H9 (cell line): ENCODE measurements at regions not wholly inside any gene's neighbourhood (a gene's known extent, or its start where the extent isn't known, plus 50 kb on each side); places are given as distances from the start of the nearest gene placed in this dataset.

Experiments used
- DNase-seq: peaks from one replicate; pipeline ENCODE4 v3.0.0-alpha.2; 2017
- H2AFZ ChIP-seq: one replicate; pipeline ENCODE4 v1.6.1; 2013; ENCODE audit warnings: mild to moderate bottlenecking, low read length, control low read depth, moderate library complexity
- H2AK5ac ChIP-seq: 2 replicates; pipeline ENCODE4 v1.6.1; 2013; ENCODE audit warnings: low read length, control low read depth, mixed read lengths; ENCODE audit not compliant: insufficient read length
- H2BK120ac ChIP-seq: one replicate; pipeline ENCODE4 v1.6.1; 2013; ENCODE audit warnings: low read depth, mild to moderate bottlenecking, low read length, control low read depth, inconsistent platforms; ENCODE audit not compliant: poor library complexity, severe bottlenecking
- H2BK12ac ChIP-seq: 2 replicates; pipeline ENCODE4 v1.6.1; 2013; ENCODE audit warnings: low read length, control low read depth, mixed read lengths, low read depth; ENCODE audit not compliant: insufficient read length
- H2BK15ac ChIP-seq: 2 replicates; pipeline ENCODE4 v1.6.1; 2013; ENCODE audit warnings: low read depth, low read length, control low read depth
- H2BK20ac ChIP-seq: one replicate; pipeline ENCODE4 v1.6.1; 2013; ENCODE audit warnings: low read depth, mild to moderate bottlenecking, low read length, control low read depth, inconsistent platforms; ENCODE audit not compliant: poor library complexity, severe bottlenecking
- H2BK5ac ChIP-seq: 2 replicates; pipeline ENCODE4 v1.6.1; 2013; ENCODE audit warnings: low read length, control low read depth, mixed read lengths; ENCODE audit not compliant: insufficient read length
- H3K14ac ChIP-seq: 2 replicates; pipeline ENCODE4 v1.6.1; 2013; ENCODE audit warnings: low read length, control low read depth; ENCODE audit not compliant: insufficient read depth
- H3K18ac ChIP-seq: 2 replicates; pipeline ENCODE4 v1.6.1; 2013; ENCODE audit warnings: low read depth, mild to moderate bottlenecking, mixed read lengths, low read length, control low read depth; ENCODE audit not compliant: insufficient read length
- H3K23ac ChIP-seq: 2 replicates; pipeline ENCODE4 v1.6.1; 2013; ENCODE audit warnings: low read length, control low read depth, mixed read lengths, low read depth; ENCODE audit not compliant: insufficient read length
- H3K23me2 ChIP-seq: 2 replicates; pipeline ENCODE4 v1.6.1; 2013; ENCODE audit warnings: low read depth, mild to moderate bottlenecking, mixed read lengths, low read length, control low read depth; ENCODE audit not compliant: insufficient read length, poor library complexity, severe bottlenecking
- H3K27ac ChIP-seq: 2 replicates; pipeline ENCODE4 v1.5.1; 2013; ENCODE audit warnings: low read length, control low read depth, mixed read lengths, low read depth; ENCODE audit not compliant: insufficient read length
- H3K27me3 ChIP-seq: 2 replicates; pipeline ENCODE4 v1.6.1; 2013; ENCODE audit warnings: low read length, control low read depth, inconsistent platforms; ENCODE audit not compliant: insufficient read depth
- H3K4ac ChIP-seq: 2 replicates; pipeline ENCODE4 v1.6.1; 2013; ENCODE audit warnings: low read depth, mild to moderate bottlenecking, control low read depth, inconsistent platforms, low read length, moderate library complexity
- H3K4me1 ChIP-seq: 2 replicates; pipeline ENCODE4 v1.6.1; 2013; ENCODE audit warnings: low read length, control low read depth, inconsistent platforms; ENCODE audit not compliant: insufficient read depth
- H3K4me2 ChIP-seq: 2 replicates; pipeline ENCODE4 v1.6.1; 2013; ENCODE audit warnings: low read length, control low read depth, mixed read lengths; ENCODE audit not compliant: insufficient read length, insufficient read depth
- H3K56ac ChIP-seq: 2 replicates; pipeline ENCODE4 v1.6.1; 2013; ENCODE audit warnings: low read depth, mild to moderate bottlenecking, mixed read lengths, low read length, control low read depth; ENCODE audit not compliant: insufficient read length
- H3K79me1 ChIP-seq: 2 replicates; pipeline ENCODE4 v1.6.1; 2013; ENCODE audit warnings: low read depth, mild to moderate bottlenecking, moderate library complexity, low read length, control low read depth, inconsistent platforms; ENCODE audit not compliant: insufficient read depth, poor library complexity, severe bottlenecking
- H3K79me2 ChIP-seq: 2 replicates; pipeline ENCODE4 v1.6.1; 2013; ENCODE audit warnings: low read length, control low read depth, inconsistent platforms; ENCODE audit not compliant: insufficient read depth
- H3K9ac ChIP-seq: 2 replicates; pipeline ENCODE4 v1.6.1; 2013; ENCODE audit warnings: low read length, control low read depth, mixed read lengths; ENCODE audit not compliant: insufficient read length; ENCODE audit errors: extremely low read depth
- H3K9me3 ChIP-seq: one replicate; pipeline ENCODE4 v1.6.1; 2013; ENCODE audit warnings: low read depth, low read length, inconsistent platforms; ENCODE audit not compliant: control insufficient read depth
- H3T11ph ChIP-seq: one replicate; pipeline ENCODE4 v1.6.1; 2013; ENCODE audit warnings: mild to moderate bottlenecking, low read length, control low read depth, inconsistent platforms
- H4K20me1 ChIP-seq: one replicate; pipeline ENCODE4 v1.6.1; 2013; ENCODE audit not compliant: control insufficient read depth, insufficient read length, insufficient read depth
- H4K5ac ChIP-seq: 2 replicates; pipeline ENCODE4 v1.6.1; 2013; ENCODE audit warnings: low read depth, mild to moderate bottlenecking, mixed read lengths, low read length, control low read depth; ENCODE audit not compliant: insufficient read length
- H4K8ac ChIP-seq: replicated peaks from 2 replicates; pipeline ENCODE4 v1.6.1; 2013; ENCODE audit warnings: low read length, control low read depth, mixed read lengths, low read depth; ENCODE audit not compliant: insufficient read length
- H4K91ac ChIP-seq: 2 replicates; pipeline ENCODE4 v1.6.1; 2013; ENCODE audit warnings: low read depth, mild to moderate bottlenecking, moderate library complexity, mixed read lengths, low read length, control low read depth; ENCODE audit not compliant: insufficient read length
- H3K27ac Mint-ChIP-seq, 3 experiments: 2 replicates in 2 of 3; 3 replicates in 1 of 3; pipeline ENCODE4 v1.8.0; 2020 to 2021; ENCODE audit warnings: mixed read lengths in 3 of 3, mild to moderate bottlenecking in 1 of 3, moderate library complexity in 1 of 3
- H3K27me3 Mint-ChIP-seq: 2 replicates; pipeline ENCODE4 v1.8.0; 2021; ENCODE audit warnings: low read depth, mild to moderate bottlenecking, moderate library complexity, mixed read lengths
- H3K36me3 Mint-ChIP-seq, 3 experiments: 2 replicates in 2 of 3; 3 replicates in 1 of 3; pipeline ENCODE4 v1.8.0; 2020 to 2021; ENCODE audit warnings: low read depth in 3 of 3, mixed read lengths in 3 of 3; ENCODE audit not compliant: insufficient read depth in 1 of 3
- H3K4me1 Mint-ChIP-seq, 2 experiments: 2 replicates each; pipeline ENCODE4 v1.8.0; 2020; ENCODE audit warnings: mixed read lengths in 2 of 2
- H3K4me3 Mint-ChIP-seq, 2 experiments: 2 replicates in 1 of 2; 3 replicates in 1 of 2; pipeline ENCODE4 v1.8.0; 2020 to 2021; ENCODE audit warnings: mild to moderate bottlenecking in 2 of 2, mixed read lengths in 2 of 2, moderate library complexity in 1 of 2
- H3K9me3 Mint-ChIP-seq, 2 experiments: 2 replicates in 1 of 2; 3 replicates in 1 of 2; pipeline ENCODE4 v1.8.0; 2020; ENCODE audit warnings: mild to moderate bottlenecking in 2 of 2, mixed read lengths in 2 of 2, moderate library complexity in 1 of 2
- CTCF ChIP-seq: fragments of 200-600 bp; sonication (generic); conservative IDR thresholded peaks from 3 replicates; pipeline ENCODE4 v1.8.0; 2021; ENCODE audit warnings: antibody characterized with exemption, mild to moderate bottlenecking
- WGBS: extraction: QIAGEN DNeasy Blood & Tissue Kit; methylation state at CpG from one replicate; pipeline ENCODE4 v1.1.7; 2013; ENCODE audit warnings: missing lambda C conversion rate, low lambda C conversion rate, mixed read lengths; ENCODE audit not compliant: insufficient read length; ENCODE audit errors: extremely low coverage; 5-methylcytosine and 5-hydroxymethylcytosine counted together

GRCh38 chr12:24748326-24748725 is 200.6 kb downstream of the BCAT1 start:
- Histone ChIP-seq H4K5ac (no peak overlapping the region), H2BK15ac (no peak overlapping the region), H3K9me3 (no peaks in the 10 kb centered on the region), H2BK12ac (no peak overlapping the region), H2AFZ (peak overlapping the region; percentile 84), H3K56ac (no peak overlapping the region), H4K20me1 (no peaks in the 10 kb centered on the region), H3K79me2 (no peaks in the 10 kb centered on the region), H3K4me1 (peaks cover 13% of the 10 kb centered on the region; the same call in 1 of the 2 replicates), H3K79me1 (no peaks in the 10 kb centered on the region), H4K8ac (no peak overlapping the region), H2BK20ac (no peak overlapping the region), H3K4ac (no peak overlapping the region), H3K27ac (no peak overlapping the region), H3K27me3 (no peaks in the 10 kb centered on the region), H3K18ac (peak overlapping the region; percentile 21), H3K14ac (no peak overlapping the region), H3K9ac (no peak overlapping the region), H2BK120ac (no peak overlapping the region), H3K4me2 (peak overlapping the region; percentile 76), H3K23ac (no peak overlapping the region), H2AK5ac (no peak overlapping the region), H4K91ac (no peak overlapping the region), H2BK5ac (no peak overlapping the region), H3T11ph (no peak overlapping the region), H3K23me2 (no peaks in the 10 kb centered on the region)
- H3K36me3 Mint-ChIP-seq = no peaks in the 10 kb centered on the region
- no peaks in the 10 kb centered on the region for H3K9me3 Mint-ChIP-seq
- TF ChIP-seq CTCF = no peak
- H3K27me3 Mint-ChIP-seq = no peaks in the 10 kb centered on the region
- no peak for DNase-seq
- WGBS = no CpG with 5 or more reads among the region's 11 CpGs
- H3K27ac Mint-ChIP-seq = peak overlapping the region; percentile 9 to 51 (median 19); a peak in 3 of 7 replicates
- H3K4me1 Mint-ChIP-seq = peaks cover 29 to 33% of the 10 kb centered on the region in 2 experiments
- peak overlapping the region in 1 of 2 experiments; percentile 41; a peak in 2 of 5 replicates for H3K4me3 Mint-ChIP-seq
